H1 (cell line): ENCODE measurements at regions not wholly inside any gene's neighbourhood (a gene's known extent, or its start where the extent isn't known, plus 50 kb on each side); places are given as distances from the start of the nearest gene placed in this dataset.

Experiments used
- POLR2A ChIP-seq, 2 experiments: IDR thresholded peaks; 1 replicate in 1 of 2; 2 replicates in 1 of 2; pipeline ENCODE4 v1.6.1; 2011; ENCODE audit warnings: low read depth in 2 of 2, low read length in 2 of 2, mild to moderate bottlenecking in 2 of 2; ENCODE audit errors: control extremely low read depth in 1 of 2
- TAF7 ChIP-seq: optimal IDR thresholded peaks from 2 replicates; pipeline ENCODE3; 2011; ENCODE audit warnings: low read depth, mild to moderate bottlenecking, inconsistent platforms, low read length, moderate library complexity, borderline replicate concordance
- TF ChIP-seq, protein P1 (sequence below), 3 experiments: IDR thresholded peaks; 1 replicate in 2 of 3; 2 replicates in 1 of 3; pipeline versions ENCODE4 v1.5.1 to v1.6.1; 2011; ENCODE audit warnings: low read length in 3 of 3, mild to moderate bottlenecking in 3 of 3, inconsistent platforms in 2 of 3, low read depth in 1 of 3, moderate library complexity in 1 of 3; ENCODE audit not compliant: insufficient read depth in 1 of 3; ENCODE audit errors: control extremely low read depth in 1 of 3

DNA sequence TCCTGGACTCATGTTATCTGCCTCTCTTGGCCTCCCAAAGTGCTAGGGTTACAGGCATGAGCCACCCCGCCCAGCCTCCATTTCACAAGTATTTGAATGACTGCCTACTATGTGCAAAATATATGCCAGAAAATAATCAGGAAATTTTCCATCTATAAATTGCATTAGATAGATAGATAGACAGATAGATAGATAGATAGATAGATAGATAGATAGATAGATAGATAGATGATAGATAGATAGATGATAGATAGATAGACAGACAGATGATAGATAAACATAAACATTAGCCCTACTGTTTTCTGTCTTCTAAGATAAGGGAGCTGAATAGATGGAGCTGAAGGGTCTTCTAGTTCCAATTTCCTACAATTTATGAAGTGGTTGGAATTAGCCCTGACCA is 87.4 kb upstream of the TRIM2 start:
- TF ChIP-seq POLR2A (IDR thresholded peaks at IDR 0.05; ENCODE audit: control extremely low read depth in 1 of 2, low read depth in 2 of 2, low read length in 2 of 2) (no peak), TAF7 (no peak)
- TF ChIP-seq, protein P1, sequence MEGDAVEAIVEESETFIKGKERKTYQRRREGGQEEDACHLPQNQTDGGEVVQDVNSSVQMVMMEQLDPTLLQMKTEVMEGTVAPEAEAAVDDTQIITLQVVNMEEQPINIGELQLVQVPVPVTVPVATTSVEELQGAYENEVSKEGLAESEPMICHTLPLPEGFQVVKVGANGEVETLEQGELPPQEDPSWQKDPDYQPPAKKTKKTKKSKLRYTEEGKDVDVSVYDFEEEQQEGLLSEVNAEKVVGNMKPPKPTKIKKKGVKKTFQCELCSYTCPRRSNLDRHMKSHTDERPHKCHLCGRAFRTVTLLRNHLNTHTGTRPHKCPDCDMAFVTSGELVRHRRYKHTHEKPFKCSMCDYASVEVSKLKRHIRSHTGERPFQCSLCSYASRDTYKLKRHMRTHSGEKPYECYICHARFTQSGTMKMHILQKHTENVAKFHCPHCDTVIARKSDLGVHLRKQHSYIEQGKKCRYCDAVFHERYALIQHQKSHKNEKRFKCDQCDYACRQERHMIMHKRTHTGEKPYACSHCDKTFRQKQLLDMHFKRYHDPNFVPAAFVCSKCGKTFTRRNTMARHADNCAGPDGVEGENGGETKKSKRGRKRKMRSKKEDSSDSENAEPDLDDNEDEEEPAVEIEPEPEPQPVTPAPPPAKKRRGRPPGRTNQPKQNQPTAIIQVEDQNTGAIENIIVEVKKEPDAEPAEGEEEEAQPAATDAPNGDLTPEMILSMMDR (IDR thresholded peaks at IDR 0.05; ENCODE audit: control extremely low read depth in 1 of 3, insufficient read depth in 1 of 3, low read depth in 1 of 3, low read length in 3 of 3): no peak
